HG03575 (cell line): ENCODE measurements at regions not wholly inside any gene's neighbourhood (a gene's known extent, or its start where the extent isn't known, plus 50 kb on each side); places are given as distances from the start of the nearest gene placed in this dataset.
"Not testable (repeated sequence)": the region's sequence is repeated elsewhere in the genome, so short reads cannot be mapped to it uniquely, and the experiment has no call there.

Experiments
- ATAC-seq: cut with Tn5 transposase; IDR thresholded peaks from one replicate; pipeline ENCODE4 v1.9.1; 2021; ENCODE audit not compliant: unreplicated experiment, insufficient number of reproducible peaks, low FRiP score; ENCODE audit errors: extremely low read depth

- ATAC-seq = no peak
These were observed 53.4 kb downstream of the RGS2 start for GRCh38 chr1:192862271-192862670.

- no peak for ATAC-seq
These were observed 57.5 kb downstream of the RGS2 start for GRCh38 chr1:192866241-192866868.

GRCh38 chr1:192867180-192867579 lies 58.3 kb downstream of the RGS2 start:
- no peak for ATAC-seq

GRCh38 chr1:192869308-192869940 lies 60.6 kb downstream of the RGS2 start:
- ATAC-seq = no peak

- no peak for ATAC-seq
These were observed 63.2 kb downstream of the RGS2 start for GRCh38 chr1:192872010-192872409.

GRCh38 chr1:192873836-192874235 lies 65.0 kb downstream of the RGS2 start:
- no peak for ATAC-seq

- no peak for ATAC-seq
These were observed 67.8 kb downstream of the RGS2 start for GRCh38 chr1:192876633-192877032.

GRCh38 chr1:192877283-192877886 lies 68.5 kb downstream of the RGS2 start:
- no peak for ATAC-seq

GRCh38 chr1:192878249-192878648 lies 69.4 kb downstream of the RGS2 start:
- no peak for ATAC-seq

GRCh38 chr1:192879406-192879805 lies 70.6 kb downstream of the RGS2 start:
- no peak for ATAC-seq

- ATAC-seq = no peak
These were observed 71.4 kb downstream of the RGS2 start for GRCh38 chr1:192880231-192880630.

GRCh38 chr1:192884241-192884640 lies 75.4 kb downstream of the RGS2 start:
- ATAC-seq = no peak

GRCh38 chr1:192885387-192885786 lies 76.5 kb downstream of the RGS2 start:
- ATAC-seq = not testable (repeated sequence)

- no peak for ATAC-seq
These were observed 78.6 kb downstream of the RGS2 start for GRCh38 chr1:192887426-192887825.

GRCh38 chr1:192888574-192888973 lies 79.7 kb downstream of the RGS2 start:
- ATAC-seq = no peak

GRCh38 chr1:192889082-192889481 lies 80.2 kb downstream of the RGS2 start:
- ATAC-seq = no peak

GRCh38 chr1:192890134-192890533 lies 81.3 kb downstream of the RGS2 start:
- ATAC-seq = no peak

- ATAC-seq = no peak
These were observed 84.1 kb downstream of the RGS2 start for GRCh38 chr1:192892934-192893333.

- not testable (repeated sequence) for ATAC-seq
These were observed 86.6 kb downstream of the RGS2 start for GRCh38 chr1:192895487-192895886.

GRCh38 chr1:192896376-192896775 lies 87.5 kb downstream of the RGS2 start:
- no peak for ATAC-seq
